Chondrocyte (in vitro differentiated cells): ENCODE measurements at regions not wholly inside any gene's neighbourhood (a gene's known extent, or its start where the extent isn't known, plus 50 kb on each side); places are given as distances from the start of the nearest gene placed in this dataset.

Source experiments
- DNase-seq: peaks from one replicate; pipeline ENCODE4 v3.0.0; 2021; ENCODE audit warnings: mixed read lengths, low spot score
- H3K27ac Mint-ChIP-seq: one replicate; pipeline ENCODE4 v1.8.0; 2021; ENCODE audit warnings: mild to moderate bottlenecking, moderate library complexity, mixed read lengths; ENCODE audit not compliant: unreplicated experiment
- H3K27me3 Mint-ChIP-seq: 2 replicates; pipeline ENCODE4 v1.8.0; 2021; ENCODE audit warnings: low read depth, mixed read lengths
- H3K36me3 Mint-ChIP-seq: 2 replicates; pipeline ENCODE4 v1.8.0; 2021; ENCODE audit warnings: low read depth, mixed read lengths
- H3K4me1 Mint-ChIP-seq: 2 replicates; pipeline ENCODE4 v1.8.0; 2021; ENCODE audit warnings: low read depth, mild to moderate bottlenecking, mixed read lengths
- H3K4me3 Mint-ChIP-seq: one replicate; pipeline ENCODE4 v1.8.0; 2021; ENCODE audit warnings: mild to moderate bottlenecking, moderate library complexity, mixed read lengths; ENCODE audit not compliant: unreplicated experiment
- H3K9me3 Mint-ChIP-seq: 2 replicates; pipeline ENCODE4 v1.8.0; 2021; ENCODE audit warnings: low read depth, mixed read lengths
- TF ChIP-seq, protein P1 (sequence below): fragments of 200-600 bp; sonication (generic); IDR thresholded peaks from 2 replicates; pipeline ENCODE4 v1.5.0; 2021; ENCODE audit warnings: antibody characterized with exemption, mild to moderate bottlenecking, moderate library complexity

DNA sequence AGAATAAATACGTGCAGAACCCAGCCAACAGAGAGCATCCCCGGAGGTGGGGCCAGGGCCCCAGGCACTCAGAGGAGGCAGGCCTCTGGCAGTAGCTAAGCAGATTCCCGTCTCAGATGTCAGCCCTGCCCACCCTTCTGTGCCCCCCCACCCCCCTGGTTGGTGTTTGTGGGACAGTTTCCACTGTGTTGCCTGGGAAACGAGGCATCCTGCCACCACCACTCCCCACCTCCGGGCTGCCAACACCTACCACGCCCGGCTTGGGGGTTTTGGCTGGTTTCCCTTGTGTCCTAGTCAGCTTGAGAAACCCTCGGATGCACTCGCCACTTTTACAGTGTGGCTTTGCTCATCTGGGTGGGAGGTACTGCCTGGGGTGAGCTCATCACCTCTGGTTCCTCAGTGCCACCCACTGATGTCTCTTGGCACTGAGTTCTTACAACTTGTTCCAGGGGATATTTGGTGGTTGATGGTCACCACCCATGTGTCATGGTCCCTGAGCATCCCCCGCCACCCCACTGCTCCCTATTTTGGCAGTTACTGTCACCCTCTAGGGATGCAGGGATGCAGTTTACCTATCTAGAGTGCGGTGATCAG lies 72.4 kb upstream of the YWHAQ start:
- H3K36me3 Mint-ChIP-seq: no peaks in the 10 kb centered on the region
- DNase-seq: no peak

DNA sequence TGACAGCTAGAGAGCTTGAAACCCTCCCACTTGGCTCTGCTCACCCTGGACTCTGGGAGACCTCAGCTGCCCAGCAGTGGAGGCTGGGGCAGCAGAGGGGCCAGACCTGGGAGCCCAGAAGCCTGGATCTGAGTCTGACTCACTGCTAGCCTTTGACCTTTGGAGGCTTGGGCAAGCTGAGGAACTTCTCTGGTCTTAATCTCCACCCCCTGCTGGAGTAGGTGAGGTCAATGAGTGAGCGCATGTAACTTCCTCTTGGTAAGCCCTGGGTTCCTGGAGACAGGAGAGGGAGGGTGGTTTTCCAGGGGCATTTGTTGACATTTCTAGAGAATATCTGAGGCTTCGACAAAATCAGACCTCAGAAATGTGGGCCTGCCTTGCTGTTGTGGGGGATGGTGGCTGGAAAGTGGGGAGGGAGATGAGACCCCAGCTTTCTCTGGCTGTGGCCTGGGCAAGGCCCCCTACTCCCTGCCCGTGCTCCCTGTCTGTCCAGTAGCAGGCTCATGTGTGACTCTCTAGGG lies 73.0 kb upstream of the YWHAQ start:
- peaks cover 32% of the 10 kb centered on the region for H3K4me1 Mint-ChIP-seq
- TF ChIP-seq, protein P1, sequence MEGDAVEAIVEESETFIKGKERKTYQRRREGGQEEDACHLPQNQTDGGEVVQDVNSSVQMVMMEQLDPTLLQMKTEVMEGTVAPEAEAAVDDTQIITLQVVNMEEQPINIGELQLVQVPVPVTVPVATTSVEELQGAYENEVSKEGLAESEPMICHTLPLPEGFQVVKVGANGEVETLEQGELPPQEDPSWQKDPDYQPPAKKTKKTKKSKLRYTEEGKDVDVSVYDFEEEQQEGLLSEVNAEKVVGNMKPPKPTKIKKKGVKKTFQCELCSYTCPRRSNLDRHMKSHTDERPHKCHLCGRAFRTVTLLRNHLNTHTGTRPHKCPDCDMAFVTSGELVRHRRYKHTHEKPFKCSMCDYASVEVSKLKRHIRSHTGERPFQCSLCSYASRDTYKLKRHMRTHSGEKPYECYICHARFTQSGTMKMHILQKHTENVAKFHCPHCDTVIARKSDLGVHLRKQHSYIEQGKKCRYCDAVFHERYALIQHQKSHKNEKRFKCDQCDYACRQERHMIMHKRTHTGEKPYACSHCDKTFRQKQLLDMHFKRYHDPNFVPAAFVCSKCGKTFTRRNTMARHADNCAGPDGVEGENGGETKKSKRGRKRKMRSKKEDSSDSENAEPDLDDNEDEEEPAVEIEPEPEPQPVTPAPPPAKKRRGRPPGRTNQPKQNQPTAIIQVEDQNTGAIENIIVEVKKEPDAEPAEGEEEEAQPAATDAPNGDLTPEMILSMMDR: peak; percentile 16
- H3K27me3 Mint-ChIP-seq: no peaks in the 10 kb centered on the region
- no peak for DNase-seq
- H3K4me3 Mint-ChIP-seq: peak overlapping the region; percentile 8
- H3K9me3 Mint-ChIP-seq: no peaks in the 10 kb centered on the region
- no peaks in the 10 kb centered on the region for H3K36me3 Mint-ChIP-seq
- peak overlapping the region; percentile 38 for H3K27ac Mint-ChIP-seq

More for the DNA sequence above, 72.4 kb upstream of the YWHAQ start:
- Mint-ChIP-seq H3K9me3 (no peaks in the 10 kb centered on the region), H3K27ac (peak overlapping the region; percentile 38), H3K4me3 (no peak overlapping the region), H3K27me3 (no peaks in the 10 kb centered on the region), H3K4me1 (peaks cover 32% of the 10 kb centered on the region)
- TF ChIP-seq, protein P1: peak; percentile 28

DNA sequence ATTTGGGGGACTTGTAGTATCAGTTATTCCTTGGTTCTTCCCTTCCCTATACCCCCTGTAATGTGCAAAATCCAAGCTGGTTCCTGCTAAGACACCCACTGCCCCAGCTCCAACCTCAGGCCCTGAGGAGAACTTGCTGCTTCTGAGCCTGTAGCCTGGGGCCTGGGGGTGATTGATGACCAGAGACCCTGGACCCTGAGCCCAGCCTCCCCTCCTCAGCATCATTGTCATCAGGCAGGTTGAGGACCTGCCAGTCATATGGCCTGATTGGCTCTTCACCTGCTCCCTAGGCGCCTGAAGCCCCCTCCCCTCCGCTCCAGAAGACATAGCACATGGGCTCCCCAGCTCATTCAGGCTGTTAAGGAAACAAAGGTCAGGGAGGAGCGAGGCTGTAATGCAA lies 73.8 kb upstream of the YWHAQ start:
- Mint-ChIP-seq H3K4me1 (peaks cover 25% of the 10 kb centered on the region), H3K9me3 (no peaks in the 10 kb centered on the region), H3K4me3 (no peak overlapping the region), H3K27me3 (no peaks in the 10 kb centered on the region), H3K27ac (no peak overlapping the region), H3K36me3 (no peaks in the 10 kb centered on the region)
- DNase-seq: no peak
- TF ChIP-seq, protein P1: no peak

DNA sequence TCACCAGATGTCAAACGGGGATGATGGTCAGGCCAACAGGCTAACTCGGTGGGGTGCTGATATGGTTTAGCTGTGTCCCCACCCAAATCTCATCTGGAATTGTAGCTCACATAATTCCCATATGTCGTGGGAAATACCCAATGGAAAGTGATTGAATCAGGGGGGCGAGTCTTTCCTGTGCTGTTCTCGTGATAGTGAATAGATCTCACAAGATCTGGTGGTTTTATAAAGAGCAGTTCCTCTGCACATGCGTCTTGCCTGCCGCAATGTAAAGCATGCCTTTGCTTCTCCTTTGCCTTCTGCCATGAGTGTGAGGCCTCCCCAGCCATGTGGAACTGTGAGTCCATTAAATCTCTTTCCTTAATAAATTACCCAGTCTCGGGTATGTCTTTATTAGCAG lies 74.4 kb upstream of the YWHAQ start:
- no peaks in the 10 kb centered on the region for H3K9me3 Mint-ChIP-seq
- DNase-seq: no peak
- TF ChIP-seq, protein P1: no peak
- H3K4me3 Mint-ChIP-seq: no peak overlapping the region
- no peaks in the 10 kb centered on the region for H3K36me3 Mint-ChIP-seq
- peaks cover 19% of the 10 kb centered on the region for H3K4me1 Mint-ChIP-seq
- no peak overlapping the region for H3K27ac Mint-ChIP-seq
- no peaks in the 10 kb centered on the region for H3K27me3 Mint-ChIP-seq

DNA sequence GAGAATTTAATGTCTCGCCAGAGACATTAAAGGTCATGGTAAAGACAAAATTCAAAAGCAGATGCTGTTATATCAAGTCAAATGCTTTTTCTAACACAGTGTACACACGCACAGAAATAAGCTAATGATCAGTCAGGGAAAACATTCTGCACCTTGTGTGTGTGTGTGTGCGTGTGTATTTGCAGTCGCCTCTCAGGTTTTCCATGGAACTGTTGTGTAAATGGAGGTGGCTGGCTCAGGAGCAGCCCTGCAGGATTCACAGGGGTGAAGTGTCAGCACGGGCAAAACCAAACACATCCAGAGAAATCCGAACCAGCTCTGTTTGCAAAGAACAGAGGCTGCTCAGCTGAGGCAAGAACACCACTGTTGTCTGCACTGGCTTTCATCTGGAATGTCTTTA lies 76.2 kb upstream of the YWHAQ start:
- peaks cover 18% of the 10 kb centered on the region for H3K4me1 Mint-ChIP-seq
- no peak for DNase-seq

More for the DNA sequence above, 76.2 kb upstream of the YWHAQ start:
- Mint-ChIP-seq H3K27me3 (no peaks in the 10 kb centered on the region), H3K4me3 (no peak overlapping the region), H3K36me3 (no peaks in the 10 kb centered on the region), H3K9me3 (no peaks in the 10 kb centered on the region), H3K27ac (no peak overlapping the region)
- TF ChIP-seq, protein P1: no peak
